Mucosa of gallbladder (tissue), 1 donor: ENCODE measurements at regions not wholly inside any gene's neighbourhood (a gene's known extent, or its start where the extent isn't known, plus 50 kb on each side); places are given as distances from the start of the nearest gene placed in this dataset.

Experiments used
- DNase-seq: peaks from one replicate; pipeline ENCODE4 v3.0.0-alpha.2; 2020; ENCODE audit warnings: low spot score
- donor health status: DM: no; HTN: no; CAD: no.

GRCh38 chr6:43849844-43850243 is 79.8 kb downstream of the VEGFA start:
- DNase-seq = no peak

DNA sequence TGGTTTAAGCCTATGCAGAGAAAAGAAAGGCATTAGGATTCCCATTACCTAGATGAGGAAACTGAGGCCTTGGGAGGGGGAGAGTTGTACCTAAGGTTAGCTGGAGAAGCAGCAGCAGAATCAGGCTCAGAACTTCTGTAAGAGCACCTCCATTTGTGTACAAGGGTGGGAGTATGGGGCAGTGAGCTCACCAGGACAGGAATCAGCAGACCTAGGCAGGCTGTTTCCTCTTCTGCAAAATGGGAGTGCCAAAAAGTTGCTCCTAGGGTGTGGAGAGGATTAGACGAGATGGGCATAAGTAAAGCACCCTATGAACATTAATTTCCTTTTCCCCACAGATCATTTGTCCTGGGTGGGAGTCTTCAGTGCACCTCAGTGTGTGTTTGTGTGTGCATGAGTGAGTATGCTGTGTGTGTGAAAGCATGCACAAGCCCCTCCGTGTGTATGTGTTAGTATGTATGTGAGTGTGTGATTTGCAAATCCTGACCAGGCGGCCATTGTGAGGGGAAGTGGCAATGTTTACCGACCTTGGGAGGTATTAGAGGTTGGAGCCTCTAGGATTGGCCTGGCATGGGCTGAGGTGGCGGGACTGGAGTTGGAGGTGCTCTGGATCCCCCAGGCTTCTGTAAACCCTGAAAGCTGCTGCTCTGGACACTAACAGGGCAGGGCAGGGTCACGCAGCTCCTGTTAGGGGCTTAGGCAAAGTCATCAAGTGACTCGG is 78.8 kb downstream of the VEGFA start:
- DNase-seq = no peak

GRCh38 chr6:43847741-43848630 is 78.0 kb downstream of the VEGFA start:
- no peak for DNase-seq

GRCh38 chr6:43846556-43846955 is 76.5 kb downstream of the VEGFA start:
- no peak for DNase-seq

- no peak for DNase-seq
Observed at GRCh38 chr6:43845646-43846045, 75.6 kb downstream of the VEGFA start.

- no peak for DNase-seq
Observed at GRCh38 chr6:43843669-43844171, 73.7 kb downstream of the VEGFA start.

DNA sequence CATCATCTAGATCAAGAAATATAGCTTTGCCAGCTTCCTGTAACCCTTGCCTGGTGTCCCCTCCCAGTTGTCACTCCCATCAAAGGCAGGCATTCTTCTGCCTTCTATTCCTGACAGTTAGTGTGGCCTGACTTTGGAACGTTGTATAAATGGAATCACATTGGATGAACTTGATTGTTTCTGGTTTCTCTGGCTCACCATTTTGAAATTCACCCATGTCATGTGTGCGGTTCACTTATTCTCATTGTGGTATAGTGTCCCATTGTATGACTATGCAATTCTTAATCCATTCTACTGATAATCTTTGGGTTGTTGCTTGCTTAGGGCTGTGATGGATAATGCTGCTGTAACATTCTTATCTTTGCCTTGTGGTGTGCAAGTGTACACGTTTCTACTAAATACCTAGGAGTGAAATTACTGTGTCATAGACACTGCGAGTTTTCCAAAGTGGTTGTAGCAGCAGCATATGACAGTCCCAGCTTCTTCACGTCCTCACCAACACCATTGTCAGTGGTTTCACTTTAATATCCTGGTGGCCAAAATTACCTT is 73.2 kb downstream of the VEGFA start:
- DNase-seq = no peak

- DNase-seq = no peak
Observed at GRCh38 chr6:43842231-43842794, 72.3 kb downstream of the VEGFA start.

DNA sequence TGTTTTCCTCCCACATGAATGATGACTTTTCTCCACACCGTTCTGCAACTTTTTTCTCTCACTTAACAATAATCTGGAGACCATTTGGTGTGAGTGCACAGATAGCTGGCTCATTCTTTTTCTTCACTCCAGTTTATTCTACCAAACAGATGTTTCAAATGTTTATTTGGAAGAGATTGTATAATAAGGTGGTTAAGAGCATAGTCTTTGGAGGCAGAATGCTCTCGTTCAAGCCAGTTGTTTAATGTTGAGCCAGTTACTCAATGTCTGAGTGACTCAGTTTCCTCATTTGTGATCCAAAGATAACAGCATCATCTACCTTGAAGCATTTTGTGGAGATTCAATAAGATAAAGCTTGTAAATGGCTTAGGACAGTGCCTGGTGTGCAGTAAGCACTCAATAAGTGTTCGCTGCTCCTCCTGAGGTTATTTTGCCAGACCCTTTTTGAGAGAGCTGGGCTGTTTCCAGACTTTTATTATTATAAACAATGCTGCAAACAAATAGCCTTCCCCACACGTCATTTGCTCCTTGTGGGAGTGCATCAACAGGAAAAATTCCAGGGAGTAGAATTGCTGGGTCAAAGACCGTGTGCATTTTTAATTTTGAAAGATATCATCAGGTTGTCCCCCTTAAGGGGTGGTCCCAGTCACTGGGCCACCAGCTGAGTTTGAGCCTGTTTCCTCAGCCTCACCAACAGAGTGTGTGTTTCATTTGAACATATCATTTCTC is 70.6 kb downstream of the VEGFA start:
- DNase-seq = no peak

GRCh38 chr6:43838276-43839036 is 68.4 kb downstream of the VEGFA start:
- peak; percentile 60 for DNase-seq

- DNase-seq = no peak
Observed at GRCh38 chr6:43837507-43837906, 67.5 kb downstream of the VEGFA start.

DNA sequence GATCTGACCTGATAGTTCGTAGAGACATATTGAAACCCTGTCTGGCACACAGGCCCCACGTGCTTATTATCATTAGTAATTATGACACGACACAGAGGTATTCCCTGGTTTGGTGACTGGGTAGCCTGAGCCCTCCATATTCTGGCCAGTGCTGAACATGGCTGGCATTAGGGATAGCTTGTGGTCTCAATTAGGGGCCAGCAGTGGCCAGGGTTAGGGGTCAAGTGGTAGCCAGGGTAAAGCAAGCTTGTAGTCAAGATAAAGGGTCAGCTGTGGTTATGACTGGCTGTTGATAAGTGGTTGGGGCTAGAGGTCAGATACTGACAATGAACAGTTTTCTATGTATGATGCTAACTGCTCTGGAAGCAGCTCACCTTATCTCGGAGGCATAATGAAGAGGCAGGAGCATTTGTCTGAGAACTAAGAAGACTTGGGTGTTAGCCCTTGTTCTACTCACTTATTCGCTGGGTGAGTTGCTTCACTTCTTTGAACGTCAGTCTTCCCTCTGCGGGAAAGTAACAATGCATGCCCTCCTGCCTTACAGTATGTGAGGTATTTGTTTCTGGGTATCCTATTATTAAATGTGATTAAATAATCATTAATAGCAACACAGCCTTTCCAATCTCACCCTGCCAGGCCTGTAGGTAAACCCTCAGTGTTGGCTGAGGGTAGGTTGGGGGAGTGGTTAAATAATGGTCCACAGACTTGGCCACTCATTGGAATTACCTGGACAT is 66.7 kb downstream of the VEGFA start:
- no peak for DNase-seq
